ENCODE measurements at regions not wholly inside any gene's neighbourhood (a gene's known extent, or its start where the extent isn't known, plus 50 kb on each side); places are given as distances from the start of the nearest gene placed in this dataset.
"Not testable (repeated sequence)": the region's sequence is repeated elsewhere in the genome, so short reads cannot be mapped to it uniquely, and the experiment has no call there.

DNA sequence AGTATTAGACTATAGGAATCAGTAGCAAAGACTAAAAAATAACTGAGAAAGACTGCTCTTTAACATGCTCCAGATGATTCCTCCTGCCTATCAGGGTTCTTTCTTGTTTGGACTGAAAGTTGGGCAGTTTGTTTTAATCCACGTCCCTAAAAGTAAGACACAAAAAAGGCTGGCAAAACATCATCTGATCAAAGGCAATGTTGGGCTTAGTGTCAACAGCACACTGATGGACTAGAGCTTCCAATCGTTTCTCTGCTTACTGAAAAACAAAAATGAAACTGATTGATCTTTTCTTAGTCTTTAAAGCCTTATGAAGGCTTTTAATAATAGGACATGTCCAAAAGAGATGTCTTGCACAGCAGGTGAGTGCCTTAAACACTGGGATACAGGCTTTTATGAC lies 1567.9 kb upstream of the PRR20A start:
- DNase-seq (ENCODE audit: insufficient read length, low spot score) (no peak), FAIRE-seq (no peak)
- no peak for TF ChIP-seq POLR2A (IDR thresholded peaks at IDR 0.05; ENCODE audit: low read depth, low read length)
- no peak for TF ChIP-seq POLR2AphosphoS5 (IDR thresholded peaks at IDR 0.05; ENCODE audit: low read depth, low read length)
- TF ChIP-seq SPI1 (IDR thresholded peaks at IDR 0.05; ENCODE audit: low read depth, low read length), result no peak
- no peak for TF ChIP-seq POU2F2 (IDR thresholded peaks at IDR 0.05; ENCODE audit: low read depth, low read length)
- no peak for TF ChIP-seq TAF1 (IDR thresholded peaks at IDR 0.05; ENCODE audit: low read depth, low read length)
- TF ChIP-seq PAX5 (IDR thresholded peaks at IDR 0.05; ENCODE audit: insufficient read depth, low read length, severe bottlenecking), result no peak

DNA sequence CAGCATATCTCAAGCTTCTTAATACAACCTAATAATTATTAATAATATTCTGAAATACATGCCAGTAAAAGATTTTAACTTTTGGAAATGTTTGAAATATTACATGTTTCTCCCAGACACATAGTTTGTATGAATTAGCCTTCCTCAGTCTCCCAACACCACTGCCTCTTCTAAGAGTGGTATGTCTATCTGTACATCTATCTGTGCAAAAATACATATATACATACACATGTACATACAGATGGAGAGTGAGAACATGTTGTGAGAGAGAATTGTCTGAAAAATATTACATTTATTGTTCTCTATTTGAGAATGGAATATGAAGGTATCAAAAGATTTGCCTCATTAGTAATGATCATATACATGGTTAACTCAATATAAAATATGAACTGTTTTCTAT lies 1567.2 kb upstream of the PRR20A start:
- no peak for TF ChIP-seq POLR2AphosphoS5 (IDR thresholded peaks at IDR 0.05; ENCODE audit: low read depth, low read length)
- DNase-seq (ENCODE audit: insufficient read length, low spot score), result no peak
- no peak for FAIRE-seq

DNA sequence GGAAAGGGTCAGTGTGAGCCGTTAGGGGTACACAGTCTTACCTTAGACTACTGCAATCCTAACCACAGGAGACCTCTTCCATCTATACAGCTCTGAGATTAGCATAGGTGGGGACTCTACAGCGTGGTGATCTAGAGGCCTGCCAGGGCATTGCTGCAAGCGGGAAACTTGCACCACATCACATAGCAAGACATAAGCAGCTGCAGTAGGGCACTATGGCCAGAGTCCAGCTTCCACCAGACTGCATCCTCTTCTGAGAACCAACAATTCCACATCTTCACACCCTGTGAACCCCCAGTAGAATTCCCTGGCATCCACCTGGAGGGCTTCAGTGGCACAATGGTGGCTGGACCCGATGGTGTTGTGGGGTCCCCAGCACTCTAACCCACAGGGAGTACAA lies 1564.3 kb upstream of the PRR20A start:
- no peak for FAIRE-seq
- TF ChIP-seq SPI1 (IDR thresholded peaks at IDR 0.05; ENCODE audit: low read depth, low read length), result no peak
- no peak for TF ChIP-seq POLR2AphosphoS5 (IDR thresholded peaks at IDR 0.05; ENCODE audit: low read depth, low read length)
- no peak for TF ChIP-seq TAF1 (IDR thresholded peaks at IDR 0.05; ENCODE audit: low read depth, low read length)
- no peak for TF ChIP-seq PAX5 (IDR thresholded peaks at IDR 0.05; ENCODE audit: insufficient read depth, low read length, severe bottlenecking)
- TF ChIP-seq POLR2A (IDR thresholded peaks at IDR 0.05; ENCODE audit: low read depth, low read length), result no peak
- TF ChIP-seq POU2F2 (IDR thresholded peaks at IDR 0.05; ENCODE audit: low read depth, low read length), result no peak
- no peak for DNase-seq (ENCODE audit: insufficient read length, low spot score)

DNA sequence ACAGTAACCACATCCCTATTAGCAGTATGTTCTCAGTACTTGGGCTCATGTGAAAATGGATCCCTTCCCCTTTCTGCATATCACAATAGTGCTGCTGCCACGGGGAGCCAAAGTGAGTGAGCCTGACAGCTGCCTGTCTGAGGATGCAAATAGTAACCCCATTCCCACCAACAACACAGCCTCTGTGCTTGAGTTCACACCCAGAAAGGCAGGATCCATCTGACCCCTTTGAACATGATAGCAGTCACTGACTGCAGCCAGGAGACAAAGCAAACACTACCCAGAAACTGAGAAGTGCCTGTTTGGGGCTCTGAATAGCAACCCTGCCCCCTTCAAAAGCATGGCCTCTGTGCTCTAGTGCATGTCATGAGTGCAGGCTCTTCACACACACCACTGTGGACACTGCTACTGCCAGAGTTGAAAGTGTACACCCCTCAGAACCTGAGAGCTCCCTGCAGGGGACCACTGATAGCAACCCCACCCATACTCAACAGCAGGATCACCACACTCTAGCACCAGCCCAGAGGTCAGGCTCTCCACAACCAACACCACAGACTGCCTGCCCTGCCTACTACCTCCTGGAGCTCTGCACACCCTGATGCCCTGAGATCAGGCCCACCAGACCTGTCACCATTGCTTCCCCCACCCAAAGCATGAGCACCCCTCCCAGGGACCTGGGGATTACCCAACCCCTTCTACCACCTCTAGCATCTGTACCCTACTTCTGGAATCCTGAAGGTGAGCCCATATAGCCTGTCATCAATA lies 1563.5 kb upstream of the PRR20A start:
- no peak for FAIRE-seq
- no peak for TF ChIP-seq POLR2AphosphoS5 (IDR thresholded peaks at IDR 0.05; ENCODE audit: low read depth, low read length)
- no peak for TF ChIP-seq PAX5 (IDR thresholded peaks at IDR 0.05; ENCODE audit: insufficient read depth, low read length, severe bottlenecking)
- no peak for TF ChIP-seq POU2F2 (IDR thresholded peaks at IDR 0.05; ENCODE audit: low read depth, low read length)
- TF ChIP-seq TAF1 (IDR thresholded peaks at IDR 0.05; ENCODE audit: low read depth, low read length), result no peak
- TF ChIP-seq SPI1 (IDR thresholded peaks at IDR 0.05; ENCODE audit: low read depth, low read length), result no peak
- no peak for TF ChIP-seq POLR2A (IDR thresholded peaks at IDR 0.05; ENCODE audit: low read depth, low read length)
- no peak for DNase-seq (ENCODE audit: insufficient read length, low spot score)

DNA sequence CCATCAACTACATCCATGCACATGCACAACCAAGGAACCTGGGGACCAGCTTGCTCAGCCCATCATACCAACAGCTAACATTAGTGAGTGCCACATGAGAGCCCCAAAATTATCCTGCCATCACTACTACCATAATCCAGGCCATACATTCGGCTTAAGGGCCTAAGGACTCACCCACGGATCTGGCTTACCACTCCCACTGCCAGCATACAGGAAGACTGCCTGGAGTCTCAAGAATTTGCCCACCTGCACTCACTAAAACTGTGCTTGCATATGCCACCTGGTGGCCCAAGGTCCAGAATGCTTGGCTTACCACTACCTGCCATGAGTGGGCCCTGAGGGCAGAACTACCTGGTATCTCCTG lies 1562.9 kb upstream of the PRR20A start:
- DNase-seq (ENCODE audit: insufficient read length, low spot score) (no peak), FAIRE-seq (no peak)
- TF ChIP-seq SPI1 (IDR thresholded peaks at IDR 0.05; ENCODE audit: low read depth, low read length) (no peak), POLR2AphosphoS5 (IDR thresholded peaks at IDR 0.05; ENCODE audit: low read depth, low read length) (no peak), POLR2A (IDR thresholded peaks at IDR 0.05; ENCODE audit: low read depth, low read length) (no peak)

DNA sequence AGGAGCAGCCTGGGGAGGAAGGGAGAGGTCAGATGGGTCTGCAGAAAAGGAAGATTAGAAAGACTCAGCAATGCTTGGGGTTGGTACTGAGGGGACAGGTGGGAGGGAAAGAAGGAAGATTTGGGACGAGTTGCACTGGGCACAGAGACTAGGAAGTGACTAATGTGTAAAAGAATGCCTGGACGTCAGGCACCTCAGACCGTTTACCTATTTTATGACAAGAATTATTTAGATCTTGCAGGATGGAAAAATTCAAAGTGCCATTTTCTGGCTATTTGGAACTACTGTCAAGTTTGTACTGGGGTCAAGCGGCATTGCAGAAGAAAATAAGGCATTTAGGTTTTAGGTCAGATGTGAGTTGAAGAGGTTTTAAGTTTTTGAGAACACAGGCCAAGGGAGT lies 1558.4 kb upstream of the PRR20A start:
- DNase-seq (ENCODE audit: insufficient read length, low spot score); FAIRE-seq: not testable (repeated sequence)

DNA sequence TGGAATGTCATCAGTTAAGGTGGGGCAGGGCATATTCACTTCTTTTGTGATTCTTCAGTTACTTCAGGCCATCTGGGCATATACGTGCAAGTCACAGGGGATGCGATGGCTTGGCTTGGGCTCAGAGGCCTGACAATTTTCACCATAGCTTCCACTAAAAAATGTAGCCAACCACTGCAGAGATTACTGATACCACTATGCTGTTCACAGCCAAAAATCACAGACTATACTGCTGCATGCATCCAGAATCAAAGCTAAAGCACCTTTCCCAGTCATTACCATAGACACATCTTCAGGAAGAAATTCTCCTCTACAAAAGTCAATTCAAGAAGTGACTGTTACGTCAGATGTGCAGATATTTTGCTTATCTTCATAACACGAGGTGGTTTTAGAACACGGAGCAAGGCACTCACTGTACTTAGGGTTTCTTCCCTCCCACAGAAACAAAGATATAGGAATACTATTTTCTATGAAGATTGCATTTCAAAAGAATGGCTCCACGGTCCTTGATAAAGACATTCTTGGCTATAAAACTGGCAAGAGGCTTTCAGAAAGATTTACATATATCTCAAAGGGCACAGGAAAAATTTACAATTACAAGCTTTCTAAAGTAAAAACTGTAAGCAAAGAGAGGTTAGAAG lies 1556.6 kb upstream of the PRR20A start:
- FAIRE-seq (no peak), DNase-seq (ENCODE audit: insufficient read length, low spot score) (no peak)
- no peak for TF ChIP-seq TAF1 (IDR thresholded peaks at IDR 0.05; ENCODE audit: low read depth, low read length)
- TF ChIP-seq POLR2A (IDR thresholded peaks at IDR 0.05; ENCODE audit: low read depth, low read length), result no peak
- TF ChIP-seq PAX5 (IDR thresholded peaks at IDR 0.05; ENCODE audit: insufficient read depth, low read length, severe bottlenecking), result no peak
- no peak for TF ChIP-seq POLR2AphosphoS5 (IDR thresholded peaks at IDR 0.05; ENCODE audit: low read depth, low read length)
- no peak for TF ChIP-seq SPI1 (IDR thresholded peaks at IDR 0.05; ENCODE audit: low read depth, low read length)

DNA sequence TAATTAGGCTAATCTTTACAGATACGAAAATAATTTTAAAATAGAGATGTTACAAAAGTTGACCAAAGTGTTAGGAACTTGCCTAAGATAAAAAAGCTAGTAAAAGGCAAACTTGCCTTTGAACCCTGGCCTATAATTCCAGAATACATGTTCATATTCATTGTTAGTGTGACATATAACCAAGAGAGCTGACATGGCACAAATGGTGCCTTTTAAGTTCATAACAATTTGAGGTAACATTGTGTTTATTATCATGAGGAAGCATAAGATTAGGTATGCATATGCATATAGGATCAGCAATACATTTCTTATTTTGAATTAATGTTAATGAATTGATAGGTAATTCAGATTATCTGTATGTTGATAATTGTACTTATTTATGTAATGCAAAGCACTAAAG lies 1537.9 kb upstream of the PRR20A start:
- no peak for FAIRE-seq
- TF ChIP-seq POLR2A (IDR thresholded peaks at IDR 0.05; ENCODE audit: low read depth, low read length), result no peak
- no peak for TF ChIP-seq PAX5 (IDR thresholded peaks at IDR 0.05; ENCODE audit: insufficient read depth, low read length, severe bottlenecking)
- no peak for TF ChIP-seq POU2F2 (IDR thresholded peaks at IDR 0.05; ENCODE audit: low read depth, low read length)
- no peak for TF ChIP-seq POLR2AphosphoS5 (IDR thresholded peaks at IDR 0.05; ENCODE audit: low read depth, low read length)
- TF ChIP-seq SPI1 (IDR thresholded peaks at IDR 0.05; ENCODE audit: low read depth, low read length), result no peak
- TF ChIP-seq TAF1 (IDR thresholded peaks at IDR 0.05; ENCODE audit: low read depth, low read length), result no peak
- no peak for DNase-seq (ENCODE audit: insufficient read length, low spot score)

DNA sequence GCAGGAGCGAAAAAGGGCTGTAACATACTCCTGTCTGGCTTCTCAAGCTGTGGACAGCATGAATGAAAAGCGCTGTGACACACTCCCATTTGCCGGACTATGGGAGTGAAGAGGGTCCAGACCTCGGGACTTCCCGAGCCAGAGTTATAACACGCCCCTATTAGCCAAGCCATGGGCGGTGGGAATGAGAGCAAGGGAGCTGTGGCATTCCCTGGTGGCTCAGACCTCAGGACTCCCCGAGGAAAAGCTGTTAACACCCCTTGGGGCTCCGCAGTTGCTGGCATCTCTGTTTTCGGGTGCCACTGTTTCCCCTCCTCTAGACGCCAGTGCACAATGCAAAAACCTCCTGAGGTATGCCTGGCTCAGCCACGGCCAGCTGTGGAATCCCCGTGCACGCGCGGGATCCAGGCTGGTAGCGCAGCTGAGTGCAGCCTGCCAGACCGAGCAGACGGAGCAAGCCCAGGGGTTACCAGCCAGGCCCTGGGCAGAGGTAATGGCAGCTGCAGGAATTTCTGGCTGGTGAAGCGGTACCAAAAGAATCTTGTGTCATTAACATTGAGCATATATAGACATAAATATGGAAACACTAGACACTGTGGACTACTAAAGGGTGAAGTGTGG lies 1534.6 kb upstream of the PRR20A start:
- TF ChIP-seq POU2F2 (IDR thresholded peaks at IDR 0.05; ENCODE audit: low read depth, low read length) (no peak), TAF1 (IDR thresholded peaks at IDR 0.05; ENCODE audit: low read depth, low read length) (no peak), POLR2AphosphoS5 (IDR thresholded peaks at IDR 0.05; ENCODE audit: low read depth, low read length) (no peak), PAX5 (IDR thresholded peaks at IDR 0.05; ENCODE audit: insufficient read depth, low read length, severe bottlenecking) (no peak), POLR2A (IDR thresholded peaks at IDR 0.05; ENCODE audit: low read depth, low read length) (no peak), SPI1 (IDR thresholded peaks at IDR 0.05; ENCODE audit: low read depth, low read length) (no peak)
- FAIRE-seq, result no peak
- DNase-seq (ENCODE audit: insufficient read length, low spot score), result no peak
